SJCRH30 (cell line): ENCODE measurements at regions not wholly inside any gene's neighbourhood (a gene's known extent, or its start where the extent isn't known, plus 50 kb on each side); places are given as distances from the start of the nearest gene placed in this dataset.
"Not testable (repeated sequence)": the region's sequence is repeated elsewhere in the genome, so short reads cannot be mapped to it uniquely, and the experiment has no call there.

Experiments used
- DNase-seq, 2 experiments: peaks; one replicate each; pipeline ENCODE4 v3.0.0-alpha.2; 2015 to 2020
- H3K27ac ChIP-seq: fragments of 250-450 bp; sonication (Bioruptor Pico); 2 replicates; pipeline ENCODE4 v1.5.1; 2020; ENCODE audit warnings: mild to moderate bottlenecking, moderate library complexity
- H3K27me3 ChIP-seq: fragments of 250-450 bp; sonication (Bioruptor Pico); 2 replicates; pipeline ENCODE4 v1.5.1; 2020; ENCODE audit warnings: mild to moderate bottlenecking, moderate library complexity
- H3K36me3 ChIP-seq: fragments of 250-450 bp; sonication (Bioruptor Pico); 2 replicates; pipeline ENCODE4 v1.5.1; 2020; ENCODE audit warnings: mild to moderate bottlenecking, moderate library complexity
- H3K4me1 ChIP-seq: fragments of 250-450 bp; sonication (Bioruptor Pico); 2 replicates; pipeline ENCODE4 v1.5.1; 2020; ENCODE audit warnings: mild to moderate bottlenecking, moderate library complexity
- H3K4me3 ChIP-seq: fragments of 250-450 bp; sonication (Bioruptor Pico); 2 replicates; pipeline ENCODE4 v1.5.1; 2020; ENCODE audit warnings: mild to moderate bottlenecking, moderate library complexity
- H3K9me3 ChIP-seq: fragments of 250-450 bp; sonication (Bioruptor Pico); replicated peaks from 2 replicates; pipeline ENCODE4 v1.5.1; 2020; ENCODE audit warnings: mild to moderate bottlenecking, moderate library complexity

- H3K27me3 ChIP-seq: no peaks in the 10 kb centered on the region
- H3K4me3 ChIP-seq: no peak overlapping the region
- no peaks in the 10 kb centered on the region for H3K36me3 ChIP-seq
- H3K9me3 ChIP-seq: no peaks in the 10 kb centered on the region; the same call in 1 of the 2 replicates
- peak in 1 of 2 experiments; percentile 38 for DNase-seq
- H3K4me1 ChIP-seq: no peaks in the 10 kb centered on the region
- no peak overlapping the region for H3K27ac ChIP-seq
These were observed 535.5 kb upstream of the GRIN3A start for GRCh38 chr9:102273952-102274351.

DNA sequence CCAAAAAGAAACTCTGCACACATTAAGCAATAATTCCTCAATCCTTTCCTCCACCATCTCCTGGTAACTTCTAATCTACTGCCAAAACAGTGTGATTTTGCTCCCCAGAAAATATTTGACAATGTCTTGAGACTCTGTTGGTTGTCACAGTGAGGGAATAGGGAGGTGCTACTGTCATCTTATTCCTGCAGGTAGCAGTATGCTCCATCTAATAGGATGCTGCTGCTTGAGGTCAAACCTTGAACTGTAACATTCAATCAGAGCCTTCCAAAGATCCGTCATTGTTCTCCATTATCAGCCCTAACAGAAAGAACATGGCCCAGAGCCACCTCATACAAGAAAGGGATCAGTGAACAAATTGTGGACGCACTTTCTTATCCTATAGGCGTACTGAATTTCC lies 514.7 kb upstream of the GRIN3A start:
- no peaks in the 10 kb centered on the region for H3K36me3 ChIP-seq
- no peak for DNase-seq
- H3K9me3 ChIP-seq: no peaks in the 10 kb centered on the region
- H3K4me3 ChIP-seq: no peak overlapping the region
- no peak overlapping the region for H3K27ac ChIP-seq
- H3K4me1 ChIP-seq: peaks cover 6% of the 10 kb centered on the region
- H3K27me3 ChIP-seq: no peaks in the 10 kb centered on the region

DNA sequence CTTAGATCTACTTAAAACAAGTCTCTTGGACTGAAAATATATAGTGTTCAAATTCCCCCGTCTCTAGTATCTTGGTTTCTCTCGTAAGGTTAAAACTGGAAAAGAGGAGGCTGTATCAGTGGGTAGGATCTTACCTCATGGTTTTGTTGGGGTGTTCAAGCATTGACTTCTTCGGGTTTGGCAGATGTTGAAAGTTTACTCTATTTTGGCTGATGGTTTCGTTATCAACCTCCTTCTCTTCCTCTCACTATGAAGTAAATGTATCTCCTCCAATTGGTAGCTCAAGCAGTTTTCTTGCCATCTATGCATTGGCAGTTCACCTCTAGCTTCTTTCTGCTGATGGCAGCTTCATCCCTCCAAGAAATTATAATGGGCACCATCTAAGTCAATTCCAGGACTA lies 506.5 kb upstream of the GRIN3A start:
- Histone ChIP-seq H3K36me3 (no peaks in the 10 kb centered on the region), H3K27me3 (no peaks in the 10 kb centered on the region), H3K27ac (no peak overlapping the region), H3K4me3 (no peak overlapping the region), H3K9me3 (no peaks in the 10 kb centered on the region), H3K4me1 (peaks cover 5% of the 10 kb centered on the region)
- no peak for DNase-seq

DNA sequence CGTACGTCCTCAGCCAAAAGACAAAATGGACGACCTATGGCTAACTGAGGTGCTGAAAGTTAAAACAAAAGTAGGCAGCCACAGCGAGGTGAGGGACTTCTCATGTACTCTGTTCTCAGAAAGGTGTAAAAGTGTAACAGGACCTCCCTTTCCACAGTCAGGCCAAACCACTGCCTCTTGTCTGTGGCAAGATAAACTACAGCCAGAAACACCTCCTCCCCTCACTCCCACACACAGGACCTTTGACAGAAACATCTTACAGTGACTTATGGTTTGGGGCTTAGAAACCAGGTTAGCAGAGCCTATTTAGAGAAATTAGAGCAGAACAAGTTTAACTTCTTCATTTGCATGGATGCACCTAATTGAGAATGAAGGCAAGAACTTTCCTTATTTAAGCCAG lies 499.1 kb upstream of the GRIN3A start:
- H3K9me3 ChIP-seq: no peaks in the 10 kb centered on the region
- H3K4me1 ChIP-seq: peaks cover 6% of the 10 kb centered on the region; the same call in 1 of the 2 replicates
- DNase-seq: no peak
- no peaks in the 10 kb centered on the region for H3K36me3 ChIP-seq
- no peak overlapping the region for H3K4me3 ChIP-seq
- H3K27me3 ChIP-seq: no peaks in the 10 kb centered on the region
- H3K27ac ChIP-seq: no peak overlapping the region

DNA sequence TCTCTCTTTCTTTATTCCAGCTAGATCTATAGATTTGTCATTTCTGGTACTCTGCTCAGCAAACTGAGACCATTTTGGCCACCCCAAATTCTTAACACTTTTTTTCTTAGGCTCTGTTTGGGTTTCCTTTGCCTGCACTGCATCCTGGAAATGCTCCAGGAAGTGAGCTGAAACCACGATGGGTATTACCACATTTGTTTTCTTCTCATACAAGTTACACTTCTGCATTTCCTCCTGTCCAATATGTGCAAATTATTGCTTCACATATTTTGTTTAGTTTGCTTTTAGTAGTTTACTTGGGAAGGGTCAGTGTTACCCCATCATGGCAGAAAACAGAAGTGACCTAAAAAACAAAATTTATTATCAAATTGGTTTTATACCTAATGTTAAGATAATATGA lies 498.6 kb upstream of the GRIN3A start:
- H3K4me3 ChIP-seq: no peak overlapping the region
- no peak overlapping the region for H3K27ac ChIP-seq
- H3K36me3 ChIP-seq: no peaks in the 10 kb centered on the region
- H3K4me1 ChIP-seq: peaks cover 6% of the 10 kb centered on the region; the same call in 1 of the 2 replicates
- DNase-seq: peak in 1 of 2 experiments; percentile 14
- no peaks in the 10 kb centered on the region for H3K27me3 ChIP-seq
- no peaks in the 10 kb centered on the region for H3K9me3 ChIP-seq

DNA sequence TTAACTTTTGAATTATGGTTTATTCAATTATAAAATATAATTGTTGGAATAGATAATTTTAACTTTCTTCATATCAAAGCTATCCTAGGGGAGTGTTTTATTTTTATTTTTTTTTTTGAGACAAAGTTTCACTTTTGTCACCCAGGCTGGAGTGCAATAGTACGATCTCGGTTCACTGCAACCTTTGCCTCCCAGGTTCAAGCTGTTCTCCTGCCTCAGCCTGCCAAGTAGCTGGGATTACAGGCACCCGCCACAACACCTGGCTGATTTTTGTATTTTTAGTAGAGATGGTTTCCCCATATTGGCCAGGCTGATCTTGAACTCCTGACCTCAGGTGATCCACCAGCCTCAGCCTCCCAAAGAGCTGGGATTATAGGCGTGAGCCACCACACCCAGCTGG lies 489.0 kb upstream of the GRIN3A start:
- not testable (repeated sequence) for DNase-seq, H3K27ac ChIP-seq, H3K36me3 ChIP-seq, H3K27me3 ChIP-seq, H3K9me3 ChIP-seq, H3K4me3 ChIP-seq, H3K4me1 ChIP-seq

DNA sequence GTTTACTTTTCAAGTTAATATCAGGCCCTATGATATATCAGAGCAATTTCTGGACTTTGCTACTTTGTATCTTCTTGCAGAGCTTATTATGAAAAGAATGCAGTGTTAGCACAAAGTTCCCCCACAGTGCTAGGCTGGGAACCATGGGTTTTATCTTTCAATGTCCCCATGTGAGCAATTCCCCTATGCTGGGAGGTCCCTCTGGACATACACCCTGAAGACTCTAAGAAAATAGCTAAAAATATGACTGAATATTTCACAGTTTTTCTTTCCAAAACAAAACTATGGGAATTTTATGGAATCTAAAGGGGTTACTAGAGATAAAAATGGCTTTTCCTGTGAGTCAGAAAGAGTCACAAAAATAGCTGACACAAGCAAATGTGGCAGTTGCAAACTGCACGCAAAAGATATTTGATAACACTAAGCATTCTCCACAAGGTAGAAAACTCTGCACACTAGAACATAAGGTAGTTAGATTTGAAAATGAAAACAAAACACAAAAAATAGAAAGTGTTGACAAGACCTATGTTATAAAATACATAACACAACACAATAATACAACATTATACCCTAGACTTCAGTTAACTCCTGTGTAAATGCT lies 487.5 kb upstream of the GRIN3A start:
- DNase-seq: no peak
- no peak overlapping the region for H3K27ac ChIP-seq
- no peaks in the 10 kb centered on the region for H3K4me1 ChIP-seq
- no peaks in the 10 kb centered on the region; the same call in 1 of the 2 replicates for H3K9me3 ChIP-seq
- H3K36me3 ChIP-seq: no peaks in the 10 kb centered on the region
- H3K4me3 ChIP-seq: no peak overlapping the region
- H3K27me3 ChIP-seq: no peaks in the 10 kb centered on the region

DNA sequence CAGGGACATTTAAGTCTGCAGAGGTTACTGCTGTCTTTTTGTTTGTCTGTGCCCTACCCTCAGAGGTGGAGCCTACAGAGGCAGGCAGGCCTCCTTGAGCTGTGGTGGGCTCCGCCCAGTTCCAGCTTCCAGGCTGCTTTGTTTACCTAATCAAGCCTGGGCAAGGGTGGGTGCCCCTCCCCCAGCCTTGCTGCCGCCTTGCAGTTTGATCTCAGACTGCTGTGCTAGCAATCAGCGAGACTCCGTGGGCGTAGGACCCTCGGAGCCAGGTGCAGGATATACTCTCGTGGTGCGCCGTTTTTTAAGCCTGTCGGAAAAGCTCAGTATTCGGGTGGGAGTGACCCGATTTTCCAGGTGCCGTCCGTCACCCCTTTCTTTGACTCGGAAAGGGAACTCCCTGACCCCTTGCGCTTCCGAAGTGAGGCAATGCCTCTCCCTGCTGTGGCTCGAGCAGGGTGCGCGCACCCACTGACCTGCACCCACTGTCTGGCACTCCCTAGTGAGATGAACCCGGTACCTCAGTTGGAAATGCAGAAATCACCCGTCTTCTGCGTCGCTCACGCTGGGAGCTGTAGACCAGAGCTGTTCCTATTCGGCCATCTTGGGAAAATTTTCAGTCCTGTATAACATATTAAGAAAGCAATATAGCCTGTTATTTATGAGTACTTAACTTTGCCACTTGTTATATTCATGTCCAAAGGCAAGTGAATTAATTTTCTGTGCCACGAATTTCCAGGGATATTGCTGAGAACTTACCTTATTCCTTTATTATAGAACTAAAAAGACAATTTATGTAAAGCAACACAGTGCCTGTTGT lies 485.1 kb upstream of the GRIN3A start:
- not testable (repeated sequence) for H3K9me3 ChIP-seq, H3K27me3 ChIP-seq, H3K36me3 ChIP-seq, H3K4me1 ChIP-seq, DNase-seq, H3K4me3 ChIP-seq, H3K27ac ChIP-seq

DNA sequence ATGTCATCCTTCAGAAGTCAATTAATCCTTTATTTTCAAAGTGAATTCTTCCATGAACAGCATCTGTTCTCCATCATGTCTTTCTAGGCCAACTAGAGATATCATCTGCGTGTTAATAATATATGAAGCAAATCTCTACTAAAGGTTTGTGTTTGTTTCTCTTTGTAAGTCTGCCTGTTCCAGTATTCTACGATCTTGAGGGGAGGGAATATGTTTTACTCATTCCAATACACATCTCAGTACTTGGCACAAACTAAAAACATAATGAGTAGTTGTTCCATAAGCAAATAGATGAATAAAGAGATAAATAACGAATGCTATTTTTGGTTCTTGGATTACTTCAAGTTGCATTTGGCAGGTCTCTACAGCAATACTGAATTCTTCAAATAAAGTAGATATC lies 470.7 kb upstream of the GRIN3A start:
- Histone ChIP-seq H3K4me1 (peaks cover 3% of the 10 kb centered on the region; the same call in 1 of the 2 replicates), H3K27ac (no peak overlapping the region), H3K27me3 (no peaks in the 10 kb centered on the region), H3K36me3 (no peaks in the 10 kb centered on the region), H3K9me3 (no peaks in the 10 kb centered on the region), H3K4me3 (no peak overlapping the region)
- DNase-seq: no peak

DNA sequence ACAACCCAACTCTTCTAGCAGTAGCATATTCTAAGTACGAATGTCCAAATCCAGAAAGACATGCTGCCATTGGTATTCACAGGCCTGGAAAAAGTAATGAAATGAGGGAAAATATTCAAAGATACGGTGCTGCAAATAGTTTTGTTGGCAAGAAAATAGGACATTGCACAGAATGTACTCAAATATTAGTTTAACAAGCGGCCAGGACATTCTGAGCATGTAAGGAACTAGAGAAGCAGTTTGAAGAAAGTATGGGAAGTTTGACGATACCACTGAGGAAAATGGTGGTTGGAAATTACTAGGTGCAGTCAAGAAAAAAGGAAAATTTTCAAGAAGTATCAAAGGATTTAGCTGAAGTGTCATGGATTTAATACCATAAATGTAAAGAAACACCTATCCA lies 468.0 kb upstream of the GRIN3A start:
- Histone ChIP-seq H3K27me3 (no peaks in the 10 kb centered on the region), H3K27ac (no peak overlapping the region), H3K4me3 (no peak overlapping the region), H3K36me3 (no peaks in the 10 kb centered on the region), H3K4me1 (peaks cover 26% of the 10 kb centered on the region), H3K9me3 (no peaks in the 10 kb centered on the region)
- no peak for DNase-seq

- DNase-seq: no peak
- H3K4me3 ChIP-seq: no peak overlapping the region
- peaks cover 30% of the 10 kb centered on the region for H3K4me1 ChIP-seq
- no peaks in the 10 kb centered on the region for H3K27me3 ChIP-seq
- H3K27ac ChIP-seq: no peak overlapping the region
- no peaks in the 10 kb centered on the region for H3K36me3 ChIP-seq
- no peaks in the 10 kb centered on the region for H3K9me3 ChIP-seq
These were observed 466.8 kb upstream of the GRIN3A start for GRCh38 chr9:102205251-102205650.

- Histone ChIP-seq H3K27me3 (no peaks in the 10 kb centered on the region), H3K9me3 (no peaks in the 10 kb centered on the region), H3K27ac (peak overlapping the region; percentile 71), H3K36me3 (no peaks in the 10 kb centered on the region), H3K4me1 (peaks cover 28% of the 10 kb centered on the region), H3K4me3 (no peak overlapping the region)
- DNase-seq: peak in 1 of 2 experiments; percentile 58
These were observed 463.7 kb upstream of the GRIN3A start for GRCh38 chr9:102202126-102202525.

DNA sequence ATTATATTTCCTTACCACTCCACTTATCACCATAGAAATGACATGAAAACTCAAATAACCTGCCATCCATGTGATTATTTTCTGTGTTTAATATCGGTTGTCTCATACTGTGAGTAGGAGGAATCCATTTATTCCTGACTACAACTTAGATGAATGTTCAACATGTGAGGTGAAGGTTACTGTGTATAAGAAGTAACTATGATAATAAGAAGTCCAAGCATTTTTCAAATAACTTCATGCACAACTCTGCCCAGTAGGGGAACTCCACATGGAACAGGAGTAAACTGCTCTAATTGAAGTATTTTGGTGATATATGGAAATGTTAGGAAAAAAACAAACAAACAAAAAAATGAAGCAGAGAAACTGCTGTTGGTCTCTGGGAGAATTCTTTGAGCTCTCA lies 447.5 kb upstream of the GRIN3A start:
- DNase-seq: no peak

GRCh38 chr9:102185371-102185770 lies 446.9 kb upstream of the GRIN3A start:
- Histone ChIP-seq H3K27me3 (no peaks in the 10 kb centered on the region), H3K27ac (no peak overlapping the region), H3K4me3 (no peak overlapping the region), H3K9me3 (no peaks in the 10 kb centered on the region), H3K4me1 (no peaks in the 10 kb centered on the region), H3K36me3 (no peaks in the 10 kb centered on the region)
- no peak for DNase-seq

More for the DNA sequence above, 447.5 kb upstream of the GRIN3A start:
- Histone ChIP-seq H3K27ac (no peak overlapping the region), H3K4me3 (no peak overlapping the region), H3K36me3 (no peaks in the 10 kb centered on the region), H3K4me1 (peaks cover 2% of the 10 kb centered on the region; the same call in 1 of the 2 replicates), H3K9me3 (no peaks in the 10 kb centered on the region), H3K27me3 (no peaks in the 10 kb centered on the region)

DNA sequence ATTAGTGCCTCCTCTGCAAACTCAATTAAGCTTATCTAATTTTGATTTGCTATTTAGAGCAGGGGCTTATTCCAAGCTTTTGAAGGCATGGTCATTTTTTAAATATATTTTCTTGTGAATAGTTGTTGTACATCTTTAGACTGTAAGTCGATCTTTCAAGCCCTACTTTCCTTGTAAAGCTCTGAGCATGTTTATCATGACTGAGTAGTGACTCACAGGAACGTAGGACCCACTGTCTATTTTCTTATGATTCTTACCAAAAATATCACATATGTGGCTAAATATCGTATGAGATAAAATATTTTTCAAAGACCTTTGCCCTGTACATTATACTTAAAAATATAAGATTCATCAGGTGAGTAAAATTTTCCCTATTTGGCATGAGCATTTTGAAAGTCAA lies 440.4 kb upstream of the GRIN3A start:
- Histone ChIP-seq H3K36me3 (no peaks in the 10 kb centered on the region), H3K27ac (no peak overlapping the region), H3K27me3 (no peaks in the 10 kb centered on the region), H3K4me3 (no peak overlapping the region), H3K9me3 (peaks cover 11% of the 10 kb centered on the region), H3K4me1 (0 out of 2 replicates have a peak, but pooled peaks cover 2% of the 10 kb centered on the region)
- DNase-seq: no peak

GRCh38 chr9:102174202-102174601 lies 435.8 kb upstream of the GRIN3A start:
- H3K4me3 ChIP-seq, H3K27ac ChIP-seq, DNase-seq, H3K36me3 ChIP-seq, H3K4me1 ChIP-seq, H3K27me3 ChIP-seq: not testable (repeated sequence)
- peaks cover 20% of the 10 kb centered on the region for H3K9me3 ChIP-seq
